NCI-H526 treated with DMSO at 0.1 percent for 48 hours (cell line): ENCODE measurements at regions not wholly inside any gene's neighbourhood (a gene's known extent, or its start where the extent isn't known, plus 50 kb on each side); places are given as distances from the start of the nearest gene placed in this dataset.
A peak's percentile ranks its signal among the peaks of the same experiment; 100 is the strongest.
"Not testable (repeated sequence)": the region's sequence is repeated elsewhere in the genome, so short reads cannot be mapped to it uniquely, and the experiment has no call there.

Source experiments
- DNase-seq: peaks from one replicate; lab custom pipeline; 2025; lab: John Stamatoyannopoulos, UW

DNA sequence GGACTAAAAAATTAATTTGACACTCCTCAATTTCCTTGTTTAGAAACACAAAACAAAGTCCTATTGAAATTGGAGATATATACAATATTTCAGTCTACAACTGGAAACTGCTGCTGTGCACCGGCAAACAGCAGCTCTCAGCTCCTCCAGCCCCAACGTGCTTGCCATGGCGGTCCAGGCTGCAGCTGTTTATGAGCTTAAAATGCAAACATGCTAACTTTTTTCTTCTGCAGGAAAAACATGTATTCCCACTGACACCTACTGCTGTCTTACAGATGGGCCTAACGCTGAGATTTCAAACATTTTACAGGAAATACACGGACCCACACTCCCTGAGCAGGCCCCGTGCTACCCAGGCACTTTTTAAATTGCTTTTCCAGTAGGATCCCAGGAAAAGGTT is 195.5 kb downstream of the BCL11A start:
- no peak for DNase-seq

DNA sequence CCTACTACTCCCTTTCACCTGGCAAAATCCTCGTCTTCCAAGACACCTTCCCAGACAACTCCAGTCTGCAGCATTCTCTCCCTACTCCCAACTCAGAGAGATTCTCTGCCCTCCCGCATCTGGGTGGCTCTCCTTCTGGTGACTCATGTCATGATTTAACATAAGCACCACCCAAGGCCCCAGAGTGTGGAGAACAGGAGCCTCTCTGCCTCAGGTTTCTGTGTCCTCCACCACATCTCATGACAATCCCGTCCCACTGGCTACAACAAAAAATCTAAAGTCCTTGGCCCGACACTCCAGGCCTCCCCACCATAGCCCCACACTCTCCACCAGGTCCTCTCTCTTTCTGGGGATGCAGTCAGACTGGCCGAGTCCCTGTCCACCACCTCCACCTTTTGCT is 197.1 kb downstream of the BCL11A start:
- no peak for DNase-seq

DNA sequence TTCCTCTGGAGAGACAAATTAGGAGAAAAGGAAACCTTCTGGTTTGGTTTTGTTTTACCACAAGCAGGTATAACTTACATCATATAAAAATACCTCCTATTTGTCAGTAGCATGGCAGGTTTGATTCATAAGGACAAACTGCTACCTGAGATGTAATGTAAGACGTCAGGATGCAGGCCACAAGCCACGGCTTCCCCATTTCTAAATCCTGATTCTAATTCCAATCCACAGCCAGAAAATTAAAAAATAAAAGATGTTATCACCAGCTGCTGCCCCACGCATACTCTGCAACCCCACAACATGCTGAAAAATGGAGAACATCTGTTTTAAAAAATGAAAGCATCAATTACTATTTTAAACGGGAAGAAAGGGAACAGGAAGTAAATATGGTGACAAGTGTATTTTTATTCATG is 197.6 kb downstream of the BCL11A start:
- DNase-seq: no peak

DNA sequence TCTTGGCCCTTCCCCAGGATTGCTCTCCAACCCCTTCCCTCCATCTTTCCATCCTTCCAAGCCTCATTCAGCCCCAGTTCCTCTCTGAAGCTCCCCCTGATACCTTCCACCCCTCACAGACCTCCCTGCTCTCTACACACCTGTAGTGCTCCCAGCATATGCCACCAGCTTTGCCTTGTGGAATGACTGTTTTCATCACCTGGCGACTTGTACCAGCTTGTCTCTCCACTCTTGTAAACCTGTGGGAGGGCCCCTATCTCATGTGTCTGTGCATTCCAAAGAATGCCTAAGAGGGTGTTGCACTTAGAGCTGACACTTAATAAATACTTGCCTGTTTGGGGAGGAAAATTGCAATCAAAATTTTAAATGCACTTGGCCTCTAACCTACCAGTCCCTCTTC is 198.7 kb downstream of the BCL11A start:
- DNase-seq: no peak

DNA sequence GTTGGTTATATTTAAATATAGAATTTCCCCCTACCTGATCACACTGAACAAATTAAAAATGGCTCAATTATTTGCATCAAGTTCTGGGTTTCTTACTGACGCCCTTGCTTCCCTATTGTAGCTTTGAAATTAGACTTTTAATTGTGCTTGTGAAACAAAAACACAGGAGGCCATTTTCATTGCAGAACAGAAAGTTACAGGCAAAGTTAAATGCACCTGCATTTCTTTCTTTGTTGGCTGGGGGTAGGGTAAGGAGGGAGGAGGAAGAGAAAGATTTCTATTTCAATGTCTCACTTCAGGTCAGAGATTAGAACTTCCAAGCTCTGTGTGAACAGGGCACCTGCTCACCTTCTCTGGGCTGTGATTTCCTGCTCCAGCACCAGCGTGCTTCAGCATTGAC is 199.6 kb downstream of the BCL11A start:
- no peak for DNase-seq

DNA sequence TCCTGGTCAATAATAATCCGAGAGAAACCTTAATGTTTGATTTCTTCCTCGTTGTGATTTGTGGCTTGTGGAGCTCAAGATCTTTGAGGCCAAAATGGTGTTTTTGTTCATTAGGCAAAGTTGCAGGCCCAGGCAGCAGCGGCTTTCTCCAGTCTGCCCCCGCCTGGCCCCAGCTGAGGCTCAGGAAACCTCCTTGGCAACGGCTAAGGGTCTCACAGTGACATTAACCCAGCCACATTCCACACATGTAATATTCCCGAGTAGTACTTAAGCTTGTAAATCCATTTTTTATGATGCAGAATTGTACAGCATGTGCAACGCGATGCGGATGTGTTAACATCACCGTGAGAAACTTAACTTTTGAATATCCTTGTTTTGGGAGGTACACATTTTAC is 200.1 kb downstream of the BCL11A start:
- no peak for DNase-seq

DNA sequence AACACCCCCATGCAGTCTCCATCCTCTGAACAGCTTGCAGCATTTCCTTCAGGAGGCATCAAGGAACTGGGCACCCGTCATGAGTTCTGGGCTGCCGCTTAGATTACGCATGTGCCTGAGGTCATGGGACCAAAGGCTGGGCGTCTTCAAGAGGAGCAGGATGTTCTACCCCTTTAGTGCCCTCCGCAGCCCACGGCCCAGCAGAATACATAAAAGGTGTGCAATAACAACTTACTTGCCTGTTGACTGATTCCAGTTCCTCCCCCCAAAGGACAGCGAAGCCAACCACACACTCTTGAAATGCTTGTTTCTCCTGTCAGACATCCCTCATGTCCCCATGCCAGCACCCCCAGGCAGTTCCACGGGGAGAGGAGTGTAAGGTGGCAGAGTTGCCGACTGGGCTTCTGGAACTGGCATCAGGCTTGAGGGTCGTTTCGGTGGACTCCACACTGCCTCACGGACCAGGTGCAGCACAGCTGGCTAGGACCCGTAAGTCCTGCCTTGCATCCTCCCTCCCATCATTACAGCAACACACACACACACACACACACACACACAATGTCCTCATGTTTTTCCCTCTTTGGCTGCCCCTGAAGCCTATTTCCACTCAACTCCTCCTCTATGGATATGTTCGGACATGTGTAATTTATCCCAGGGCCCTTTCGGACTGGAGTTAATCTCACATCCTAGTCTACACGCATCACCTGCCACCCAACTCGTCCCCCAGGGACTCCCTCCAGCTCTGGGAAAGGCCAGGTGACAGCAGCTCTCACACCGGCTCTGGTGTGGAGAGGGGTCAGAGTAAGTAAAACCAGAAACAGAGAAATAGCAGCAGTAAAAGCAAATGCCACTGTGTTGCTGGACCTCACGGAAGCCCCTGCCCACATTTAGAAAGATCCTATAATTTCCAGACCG is 200.7 kb downstream of the BCL11A start:
- peak; percentile 23 for DNase-seq

DNA sequence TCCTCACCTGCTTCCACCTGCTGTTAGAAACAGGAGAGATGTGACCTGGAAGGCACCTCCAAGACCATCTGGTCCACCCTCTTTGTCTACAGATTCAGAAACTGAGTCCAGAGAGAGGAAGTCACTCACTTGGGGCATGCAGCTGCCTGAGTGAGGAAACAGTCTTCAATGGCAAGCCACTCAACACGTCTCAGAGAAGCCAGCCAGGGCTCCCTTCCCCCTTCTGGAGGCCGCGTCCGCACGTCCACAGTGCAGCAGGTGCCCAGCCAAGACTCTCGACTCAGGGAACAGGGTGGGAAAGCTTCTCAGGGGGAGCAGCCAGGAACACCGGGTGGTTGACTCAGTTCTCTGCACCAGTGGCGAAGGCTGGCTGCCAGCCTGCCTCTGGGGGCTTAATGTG is 201.7 kb downstream of the BCL11A start:
- no peak for DNase-seq

DNA sequence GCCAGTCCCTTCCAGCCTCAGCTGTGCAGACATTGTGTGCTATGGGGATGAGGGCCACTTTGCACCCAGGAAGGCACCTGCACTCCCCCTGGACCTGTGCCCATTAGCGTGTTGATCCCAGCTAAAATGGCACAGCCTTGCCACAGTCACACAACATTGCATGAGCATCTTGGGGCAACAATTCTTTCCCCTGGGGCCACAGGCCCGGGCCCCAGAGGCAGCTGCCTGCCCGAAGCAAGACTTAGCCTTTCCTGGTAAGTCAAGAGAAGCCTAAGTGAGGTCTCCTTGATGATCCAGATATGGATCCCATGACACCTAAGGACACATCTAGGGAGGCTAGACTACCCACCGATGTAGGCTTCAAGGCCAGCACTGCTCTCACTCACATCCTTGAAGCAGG is 202.1 kb downstream of the BCL11A start:
- no peak for DNase-seq

DNA sequence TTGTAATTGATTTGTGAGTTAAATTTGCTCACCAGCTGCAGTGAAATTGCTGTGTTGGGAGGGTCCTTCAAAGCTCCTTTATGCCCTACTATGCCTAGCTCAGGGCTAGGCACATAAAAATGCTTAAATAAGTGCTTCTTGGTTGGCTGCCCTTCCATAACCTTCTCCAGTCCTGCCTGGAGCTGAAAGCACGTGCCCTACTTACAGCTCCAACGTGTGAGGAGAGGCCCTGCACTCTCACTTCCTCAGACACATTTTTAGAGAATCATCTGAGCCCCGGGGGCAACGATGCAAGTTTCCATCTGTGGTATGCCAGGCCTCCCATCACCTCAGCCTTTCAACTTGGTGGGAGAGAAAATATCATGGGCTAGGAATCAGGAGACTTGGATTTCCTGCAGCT is 202.7 kb downstream of the BCL11A start:
- DNase-seq: no peak

DNA sequence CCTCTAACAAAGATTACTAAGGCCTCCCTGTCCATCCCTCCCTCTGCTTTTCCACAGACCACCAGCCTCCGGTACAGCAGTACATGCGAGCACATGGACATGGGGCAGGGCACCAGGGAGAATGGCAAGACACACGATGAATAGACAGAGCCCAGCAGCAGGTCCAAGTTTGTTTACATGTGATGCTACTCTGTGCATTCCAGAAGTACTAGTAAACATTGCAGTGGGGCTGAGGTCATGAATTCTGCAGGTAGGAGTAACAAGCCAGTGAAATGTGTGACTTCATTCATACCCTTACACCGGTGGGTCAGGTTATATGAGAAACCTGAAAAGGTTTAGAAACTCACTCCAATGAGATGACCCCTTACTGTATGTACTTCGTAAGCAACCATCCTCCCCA is 205.7 kb downstream of the BCL11A start:
- no peak for DNase-seq

DNA sequence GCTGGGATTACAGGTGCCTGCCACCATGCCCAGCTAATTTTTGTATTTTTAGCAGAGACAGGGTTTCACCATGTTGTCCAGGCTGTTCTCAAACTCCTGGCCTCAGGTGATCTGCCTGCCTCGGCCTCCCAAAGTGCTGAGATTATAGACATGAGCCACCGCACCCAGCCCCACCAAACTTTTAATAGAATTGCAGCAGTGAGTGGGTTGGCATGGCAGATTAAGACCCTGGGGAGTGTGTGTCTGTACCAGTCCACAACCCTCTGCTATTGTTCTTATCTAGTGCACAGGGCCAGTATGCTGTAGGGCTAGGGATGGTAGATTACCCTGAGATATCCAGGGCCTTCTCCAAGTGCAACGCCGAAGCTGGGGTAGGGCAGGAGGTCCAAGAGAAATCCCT is 211.0 kb downstream of the BCL11A start:
- not testable (repeated sequence) for DNase-seq

DNA sequence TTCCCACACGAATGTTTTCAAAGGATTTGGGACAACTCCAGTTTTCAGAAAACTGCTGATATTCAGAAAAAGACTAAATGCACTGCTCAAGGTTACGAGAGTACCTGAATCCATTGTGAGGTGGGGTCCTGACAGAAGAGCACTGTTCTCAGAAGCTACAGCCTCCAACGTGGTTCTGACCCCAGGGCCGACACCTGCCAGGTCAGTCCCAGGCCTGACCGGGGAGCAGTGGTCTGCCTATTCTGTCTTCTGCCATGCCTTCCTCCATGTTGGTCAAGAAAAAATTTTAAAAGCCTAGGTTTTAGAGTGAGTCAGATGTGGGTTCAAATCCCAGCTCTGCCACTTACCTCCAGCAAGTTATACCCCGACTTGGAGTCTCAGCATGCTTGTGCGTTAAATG is 212.3 kb downstream of the BCL11A start:
- no peak for DNase-seq

DNA sequence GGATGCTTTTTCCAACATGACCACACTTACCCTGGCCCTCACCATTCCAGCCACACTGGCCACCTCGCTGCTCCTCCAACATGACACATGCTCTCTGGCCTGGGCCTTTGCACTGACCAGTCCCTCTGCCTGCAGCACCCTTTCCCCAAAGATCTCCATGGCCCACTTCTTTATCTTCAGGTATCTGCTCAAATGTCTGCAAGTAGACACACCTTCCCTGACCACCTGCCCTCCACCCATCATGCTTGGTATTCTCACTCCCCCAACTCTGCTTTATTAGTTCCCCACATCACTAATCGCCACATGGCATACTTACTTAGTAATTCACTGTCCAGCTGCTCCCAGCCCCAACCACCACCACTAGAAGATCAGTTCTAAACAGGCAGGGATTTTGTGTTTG is 214.2 kb downstream of the BCL11A start:
- no peak for DNase-seq

DNA sequence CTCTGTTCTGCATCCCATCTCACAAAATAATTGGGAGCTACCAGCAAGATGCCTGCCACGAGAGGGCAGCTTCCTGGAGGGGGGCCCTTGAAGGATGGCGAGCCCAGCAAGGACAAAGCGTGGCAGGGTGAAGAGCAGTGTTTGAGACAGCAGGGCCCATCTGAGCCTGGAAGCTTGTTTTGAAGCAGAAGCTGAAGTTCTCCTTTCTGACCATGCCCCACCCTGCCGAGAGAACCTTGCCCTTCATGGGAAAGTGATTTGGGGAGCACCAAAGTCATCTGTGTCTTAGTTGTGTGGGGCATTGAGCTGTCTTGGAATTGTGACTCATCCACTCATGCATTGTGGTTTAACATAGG is 216.3 kb downstream of the BCL11A start:
- no peak for DNase-seq

DNA sequence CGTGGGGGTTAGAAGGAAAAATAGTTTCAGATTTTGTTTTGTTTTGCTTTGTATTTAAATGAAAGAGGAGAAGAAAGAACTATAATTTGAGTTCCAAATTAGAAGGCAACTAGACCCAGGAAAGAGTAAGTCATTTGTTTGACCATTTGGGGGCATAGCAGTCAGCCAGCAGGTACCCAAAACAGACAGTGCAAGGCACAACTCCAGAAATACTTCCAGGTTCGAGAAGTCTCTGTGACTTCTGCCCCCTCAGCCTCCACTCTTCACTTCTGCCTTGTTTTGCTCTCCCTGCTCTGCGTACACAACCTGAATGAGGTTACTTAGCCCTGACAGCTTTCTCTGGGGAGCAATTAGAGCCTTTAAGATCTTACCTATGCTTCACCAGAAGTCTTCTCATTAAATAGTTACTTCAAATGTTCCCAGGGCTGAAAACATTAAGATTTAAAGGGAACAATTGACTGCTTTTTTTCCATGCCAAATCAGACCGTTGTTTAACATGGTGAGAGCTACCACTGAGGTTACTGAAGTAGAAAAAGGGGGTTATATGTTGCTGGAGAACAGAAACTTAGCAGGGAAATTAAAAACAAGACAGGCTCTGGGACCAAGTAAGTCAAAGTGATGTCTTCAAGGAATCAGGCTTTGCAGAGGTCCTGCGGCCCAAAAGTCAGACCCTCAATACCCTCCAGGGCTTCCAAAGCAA is 216.9 kb downstream of the BCL11A start:
- no peak for DNase-seq

DNA sequence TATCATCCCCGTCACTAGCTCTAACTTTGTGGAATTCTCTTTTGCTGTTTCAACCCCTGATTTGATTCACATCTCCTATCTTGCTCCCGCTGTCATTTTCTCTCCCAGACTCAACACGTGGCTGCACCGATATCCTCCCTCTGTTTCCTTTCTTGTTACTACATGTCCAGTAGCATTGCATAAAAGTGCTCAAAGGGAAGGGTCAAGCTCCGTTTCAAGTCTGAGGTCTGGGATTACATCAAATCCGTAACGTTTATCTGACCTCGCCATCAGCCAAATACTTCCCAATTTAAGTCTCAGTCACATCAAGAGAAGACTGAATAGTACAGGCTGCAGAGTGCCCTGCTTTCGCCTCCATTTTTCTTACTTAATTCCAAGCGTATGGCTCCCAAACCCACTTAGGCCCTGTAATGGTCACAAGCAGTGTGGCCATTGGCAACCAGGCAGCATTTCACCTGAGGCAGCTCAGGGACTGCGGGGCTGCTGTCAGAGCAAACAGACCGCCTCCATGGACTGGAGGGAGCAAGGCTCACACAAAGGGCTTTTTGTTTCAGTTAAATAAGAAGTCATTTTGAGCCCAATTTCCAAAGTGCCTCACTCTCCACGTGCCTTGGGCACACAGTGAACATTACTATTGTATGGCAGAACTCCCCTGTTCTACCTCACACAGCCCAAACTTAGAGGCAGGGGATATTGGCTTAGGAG is 217.8 kb downstream of the BCL11A start:
- peak; percentile 30 for DNase-seq

DNA sequence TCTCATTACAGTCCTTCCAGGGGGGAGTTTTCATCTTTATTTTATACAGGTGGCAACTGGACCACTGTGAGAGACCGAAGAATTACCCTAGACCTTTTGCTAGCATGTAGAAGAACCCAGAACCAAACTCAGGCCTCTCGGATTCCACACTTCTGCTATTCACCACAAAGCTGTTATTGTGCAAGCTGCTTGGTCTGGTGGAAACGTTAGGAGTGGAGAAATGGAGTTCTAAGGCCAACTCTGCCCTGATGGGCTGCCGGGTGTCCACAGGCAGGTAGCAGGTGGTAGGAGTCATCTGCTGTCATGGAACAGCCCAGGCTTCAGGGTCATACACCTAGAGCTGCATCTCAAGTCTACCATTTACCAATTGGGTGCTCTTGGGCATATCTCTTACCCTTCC is 218.8 kb downstream of the BCL11A start:
- DNase-seq: no peak

DNA sequence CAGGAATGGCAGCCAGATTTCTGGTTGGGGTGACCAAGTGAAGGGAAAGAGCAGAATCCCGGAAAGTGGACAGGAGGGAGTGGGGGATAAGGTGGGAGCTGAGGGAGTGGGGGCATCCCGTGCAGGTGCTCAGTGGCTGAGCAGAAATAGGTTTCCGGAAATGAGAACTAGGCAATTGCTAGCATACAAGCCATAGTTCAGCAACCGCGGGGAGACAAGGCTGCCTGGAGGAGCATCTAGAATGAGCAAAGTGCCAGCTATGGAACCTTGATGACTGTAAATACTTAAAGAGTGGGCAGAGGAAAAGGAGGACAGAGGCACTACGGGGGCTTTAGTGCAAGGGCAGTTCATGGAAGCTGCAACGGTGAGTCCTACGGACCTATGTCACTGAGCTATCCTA is 220.2 kb downstream of the BCL11A start:
- no peak for DNase-seq

DNA sequence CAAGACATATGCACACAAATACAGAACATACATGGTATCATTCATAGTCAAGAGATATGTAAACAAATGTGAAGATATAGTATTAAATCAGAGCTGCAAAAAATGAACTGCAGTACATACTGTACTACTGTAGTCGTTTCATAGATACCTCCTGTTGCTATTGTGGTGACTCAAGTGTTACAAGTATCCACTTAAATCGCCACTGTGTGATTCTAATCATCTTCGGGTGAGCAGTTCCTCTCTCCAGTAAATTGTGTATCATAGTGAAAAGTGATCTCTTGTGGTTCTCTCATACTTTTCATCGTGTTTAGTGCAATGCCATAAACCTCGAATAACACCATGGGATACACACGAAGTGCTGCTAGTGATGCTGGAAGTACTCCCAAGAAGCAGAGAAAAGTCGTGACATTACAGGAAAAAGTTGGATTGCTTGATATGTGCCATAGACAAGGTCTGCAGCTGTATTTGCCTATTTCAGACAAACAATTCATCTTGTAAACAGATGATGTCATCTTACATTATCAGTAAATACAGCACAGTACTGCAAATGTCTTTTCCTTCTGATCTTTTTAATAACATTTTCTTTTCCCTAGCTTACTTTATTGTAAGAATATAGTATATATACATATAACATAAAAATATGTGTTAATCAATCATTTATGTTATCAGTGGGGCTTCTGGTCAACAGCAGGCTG is 222.2 kb downstream of the BCL11A start:
- no peak for DNase-seq

DNA sequence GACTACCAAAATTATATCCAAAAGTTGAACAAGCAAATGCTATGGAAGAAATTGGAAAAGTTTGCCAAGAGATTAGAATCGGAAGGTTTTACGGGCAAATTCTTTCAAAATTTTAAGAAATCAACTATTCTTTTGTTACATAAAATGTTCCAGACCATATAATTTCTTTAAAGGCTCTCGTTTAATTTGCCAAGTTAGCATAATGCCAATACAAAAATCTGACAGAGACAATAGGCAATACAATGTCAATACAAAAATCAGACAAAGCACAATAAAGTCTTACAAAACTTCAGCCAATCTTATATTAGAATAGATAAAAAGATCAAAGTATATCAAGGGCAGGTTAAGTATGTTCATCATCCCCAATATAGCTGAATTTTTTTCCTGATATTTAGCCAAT is 224.2 kb downstream of the BCL11A start:
- no peak for DNase-seq

DNA sequence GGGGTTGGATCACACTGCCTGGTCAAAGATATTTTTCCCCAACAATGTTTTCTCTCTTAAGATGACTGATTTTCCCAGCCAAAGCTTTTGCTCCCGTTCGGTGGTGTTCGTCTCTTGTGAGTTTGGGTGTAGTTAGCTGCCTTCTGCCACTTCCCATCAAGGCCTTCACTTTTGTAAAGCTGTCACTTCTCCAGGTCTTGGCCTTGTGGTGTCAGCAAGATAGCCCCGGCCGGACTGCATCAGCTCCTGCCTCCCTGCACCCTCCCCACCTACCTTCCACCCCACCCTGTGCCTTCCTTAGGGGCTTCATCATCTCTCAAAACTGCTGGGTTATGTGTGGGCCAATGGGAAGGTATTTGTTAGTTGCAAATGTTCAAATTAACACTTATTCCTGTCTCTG is 228.9 kb downstream of the BCL11A start:
- no peak for DNase-seq
